ENCODE measurements at regions not wholly inside any gene's neighbourhood (a gene's known extent, or its start where the extent isn't known, plus 50 kb on each side); places are given as distances from the start of the nearest gene placed in this dataset.

GRCh38 chr13:69458013-69458412 is 649.6 kb upstream of the ATXN8OS start:
- TF ChIP-seq CTCF (IDR thresholded peaks at IDR 0.05 in 8 of 11, conservative IDR thresholded peaks at IDR 0.05 in 3 of 11), result no peak
- no peak for TF ChIP-seq POLR2AphosphoS5 (IDR thresholded peaks at IDR 0.05)

Data from spleen (tissue), 7 donors.